ENCODE measurements at regions not wholly inside any gene's neighbourhood (a gene's known extent, or its start where the extent isn't known, plus 50 kb on each side); places are given as distances from the start of the nearest gene placed in this dataset.
"Not testable (repeated sequence)": the region's sequence is repeated elsewhere in the genome, so short reads cannot be mapped to it uniquely, and the experiment has no call there.

- DNase-seq: not testable (repeated sequence)
Observed at GRCh38 chr1:25171013-25171412, 61.3 kb downstream of the SYF2 start.

- DNase-seq: no peak
Observed at GRCh38 chr1:25170439-25170838, 61.9 kb downstream of the SYF2 start.

- DNase-seq: no peak
Observed at GRCh38 chr1:25169610-25170009, 62.7 kb downstream of the SYF2 start.

GRCh38 chr1:25169168-25169567 is 63.1 kb downstream of the SYF2 start:
- no peak for DNase-seq

- no peak for DNase-seq
Observed at GRCh38 chr1:25168193-25169071, 63.9 kb downstream of the SYF2 start.

GRCh38 chr1:25167269-25168192 is 64.8 kb downstream of the SYF2 start:
- DNase-seq: peak in 23 of 56 donors; percentile 3 to 49 (median 23)

GRCh38 chr1:25166847-25167246 is 65.5 kb downstream of the SYF2 start:
- DNase-seq: no peak

- no peak for DNase-seq
Observed at GRCh38 chr1:25163986-25164385, 68.3 kb downstream of the SYF2 start.

- no peak for DNase-seq
Observed at GRCh38 chr1:25161981-25162380, 70.3 kb downstream of the SYF2 start.

GRCh38 chr1:25157846-25158245 is 74.5 kb downstream of the SYF2 start:
- DNase-seq: no peak

- no peak for DNase-seq
Observed at GRCh38 chr1:25150985-25151495, 81.3 kb downstream of the SYF2 start.

- no peak for DNase-seq
Observed at GRCh38 chr1:25148673-25149300, 83.5 kb downstream of the SYF2 start.

- peak in 4 of 56 donors; percentile 2 to 31 (median 7) for DNase-seq
Observed at GRCh38 chr1:25146451-25146855, 85.8 kb downstream of the SYF2 start.

GRCh38 chr1:25145775-25146393 is 86.4 kb downstream of the SYF2 start:
- DNase-seq: no peak

GRCh38 chr1:25140073-25140797 is 92.1 kb downstream of the SYF2 start:
- DNase-seq: peak in 5 of 56 donors; percentile 9 to 23 (median 13)

- DNase-seq: no peak
Observed at GRCh38 chr1:25137521-25138395, 94.5 kb downstream of the SYF2 start.

GRCh38 chr1:25137106-25137505 is 95.2 kb downstream of the SYF2 start:
- no peak for DNase-seq

GRCh38 chr1:25135909-25136308 is 96.4 kb downstream of the SYF2 start:
- DNase-seq: no peak

GRCh38 chr1:25134801-25135461 is 97.4 kb downstream of the SYF2 start:
- peak in 1 of 56 donors; percentile 13 for DNase-seq
